ENCODE measurements at regions not wholly inside any gene's neighbourhood (a gene's known extent, or its start where the extent isn't known, plus 50 kb on each side); places are given as distances from the start of the nearest gene placed in this dataset.

GRCh38 chr14:84436528-84436927 lies 1093.4 kb upstream of the FLRT2 start:
- TF ChIP-seq POLR2A (IDR thresholded peaks at IDR 0.05; ENCODE audit: low read depth, low read length) (no peak), TAF1 (IDR thresholded peaks at IDR 0.05; ENCODE audit: borderline replicate concordance, low read depth, low read length) (no peak)
